ENCODE measurements at regions not wholly inside any gene's neighbourhood (a gene's known extent, or its start where the extent isn't known, plus 50 kb on each side); places are given as distances from the start of the nearest gene placed in this dataset.

DNA sequence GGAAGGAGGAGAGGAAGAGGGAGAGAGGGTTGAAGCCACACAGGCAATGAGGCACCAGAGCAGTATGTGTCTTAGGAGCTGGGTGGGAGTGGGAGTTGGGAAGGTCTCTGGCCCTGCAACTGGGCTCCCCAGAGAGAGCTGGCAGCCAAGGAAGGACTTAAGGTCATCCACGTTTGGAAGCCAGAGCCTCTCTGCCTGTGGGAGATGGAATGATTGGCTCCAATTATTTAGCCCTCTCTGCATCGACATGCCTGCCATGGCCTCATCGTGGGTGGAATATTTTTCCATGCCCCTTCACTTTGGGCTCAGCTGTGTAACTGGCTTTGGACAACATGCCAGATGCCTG is 478.5 kb downstream of the RPS24 start:
- TF ChIP-seq, protein P1, sequence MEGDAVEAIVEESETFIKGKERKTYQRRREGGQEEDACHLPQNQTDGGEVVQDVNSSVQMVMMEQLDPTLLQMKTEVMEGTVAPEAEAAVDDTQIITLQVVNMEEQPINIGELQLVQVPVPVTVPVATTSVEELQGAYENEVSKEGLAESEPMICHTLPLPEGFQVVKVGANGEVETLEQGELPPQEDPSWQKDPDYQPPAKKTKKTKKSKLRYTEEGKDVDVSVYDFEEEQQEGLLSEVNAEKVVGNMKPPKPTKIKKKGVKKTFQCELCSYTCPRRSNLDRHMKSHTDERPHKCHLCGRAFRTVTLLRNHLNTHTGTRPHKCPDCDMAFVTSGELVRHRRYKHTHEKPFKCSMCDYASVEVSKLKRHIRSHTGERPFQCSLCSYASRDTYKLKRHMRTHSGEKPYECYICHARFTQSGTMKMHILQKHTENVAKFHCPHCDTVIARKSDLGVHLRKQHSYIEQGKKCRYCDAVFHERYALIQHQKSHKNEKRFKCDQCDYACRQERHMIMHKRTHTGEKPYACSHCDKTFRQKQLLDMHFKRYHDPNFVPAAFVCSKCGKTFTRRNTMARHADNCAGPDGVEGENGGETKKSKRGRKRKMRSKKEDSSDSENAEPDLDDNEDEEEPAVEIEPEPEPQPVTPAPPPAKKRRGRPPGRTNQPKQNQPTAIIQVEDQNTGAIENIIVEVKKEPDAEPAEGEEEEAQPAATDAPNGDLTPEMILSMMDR (IDR thresholded peaks at IDR 0.05; ENCODE audit: unreplicated experiment), result no peak
- no peak for DNase-seq (ENCODE audit: low spot score)
- no peak overlapping the region for H3K27ac Mint-ChIP-seq (ENCODE audit: unreplicated experiment)
- H3K4me1 Mint-ChIP-seq (ENCODE audit: unreplicated experiment), result no peaks in the 10 kb centered on the region
- peaks cover 4% of the 10 kb centered on the region for H3K36me3 Mint-ChIP-seq (ENCODE audit: low read depth, unreplicated experiment)
- H3K27me3 Mint-ChIP-seq (ENCODE audit: unreplicated experiment), result peaks cover 6% of the 10 kb centered on the region
- H3K9me3 Mint-ChIP-seq (ENCODE audit: unreplicated experiment), result no peaks in the 10 kb centered on the region
- H3K4me3 Mint-ChIP-seq (ENCODE audit: unreplicated experiment), result no peak overlapping the region

DNA sequence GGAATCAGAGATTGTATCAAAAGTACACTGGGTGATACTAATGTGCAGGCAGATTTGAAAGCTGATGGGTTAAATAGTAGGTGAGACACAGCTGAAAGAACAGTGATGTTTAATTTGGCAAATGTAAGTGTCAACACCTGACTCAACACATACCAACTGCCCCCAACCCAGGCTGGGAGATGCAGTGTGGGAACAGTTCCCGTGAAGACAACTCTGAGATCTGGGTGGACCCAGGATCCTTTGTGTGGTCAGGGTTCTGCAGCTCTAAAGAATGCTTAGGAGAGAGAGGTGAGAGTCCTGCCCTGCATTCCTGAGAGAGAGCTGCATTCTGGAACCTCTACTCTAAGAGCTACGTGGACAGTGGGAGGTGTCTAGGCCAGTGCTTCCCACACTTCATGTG is 479.7 kb downstream of the RPS24 start:
- H3K36me3 Mint-ChIP-seq (ENCODE audit: low read depth, unreplicated experiment), result peaks cover 4% of the 10 kb centered on the region
- no peaks in the 10 kb centered on the region for H3K9me3 Mint-ChIP-seq (ENCODE audit: unreplicated experiment)
- TF ChIP-seq, protein P1 (IDR thresholded peaks at IDR 0.05; ENCODE audit: unreplicated experiment), result no peak
- H3K27me3 Mint-ChIP-seq (ENCODE audit: unreplicated experiment), result peaks cover 6% of the 10 kb centered on the region
- no peaks in the 10 kb centered on the region for H3K4me1 Mint-ChIP-seq (ENCODE audit: unreplicated experiment)
- H3K27ac Mint-ChIP-seq (ENCODE audit: unreplicated experiment), result no peak overlapping the region
- no peak for DNase-seq (ENCODE audit: low spot score)
- H3K4me3 Mint-ChIP-seq (ENCODE audit: unreplicated experiment), result no peak overlapping the region

DNA sequence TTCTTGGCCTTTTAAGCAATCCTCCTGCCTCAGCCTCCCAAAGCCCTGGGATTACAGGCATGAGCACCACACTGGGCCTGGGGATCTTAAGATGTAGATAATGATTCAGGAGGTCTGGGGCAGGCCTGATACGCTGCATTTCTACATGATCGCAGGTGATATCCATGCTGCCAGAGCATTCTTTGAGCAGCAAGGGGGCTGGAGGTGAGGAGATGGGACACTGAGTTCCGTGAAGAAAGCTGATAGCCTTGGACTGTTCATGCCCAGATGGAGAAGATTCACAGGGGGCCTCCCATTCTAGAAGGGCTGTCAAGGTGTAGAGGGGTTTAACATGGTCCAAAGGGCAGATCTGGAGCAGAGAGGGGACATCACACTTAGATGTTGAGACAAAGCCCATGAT is 480.3 kb downstream of the RPS24 start:
- DNase-seq (ENCODE audit: low spot score), result no peak
- no peak overlapping the region for H3K4me3 Mint-ChIP-seq (ENCODE audit: unreplicated experiment)
- H3K4me1 Mint-ChIP-seq (ENCODE audit: unreplicated experiment), result no peaks in the 10 kb centered on the region
- H3K36me3 Mint-ChIP-seq (ENCODE audit: low read depth, unreplicated experiment), result peaks cover 4% of the 10 kb centered on the region
- peaks cover 4% of the 10 kb centered on the region for H3K27me3 Mint-ChIP-seq (ENCODE audit: unreplicated experiment)
- TF ChIP-seq, protein P1 (IDR thresholded peaks at IDR 0.05; ENCODE audit: unreplicated experiment), result no peak
- H3K27ac Mint-ChIP-seq (ENCODE audit: unreplicated experiment), result no peak overlapping the region
- H3K9me3 Mint-ChIP-seq (ENCODE audit: unreplicated experiment), result no peaks in the 10 kb centered on the region

DNA sequence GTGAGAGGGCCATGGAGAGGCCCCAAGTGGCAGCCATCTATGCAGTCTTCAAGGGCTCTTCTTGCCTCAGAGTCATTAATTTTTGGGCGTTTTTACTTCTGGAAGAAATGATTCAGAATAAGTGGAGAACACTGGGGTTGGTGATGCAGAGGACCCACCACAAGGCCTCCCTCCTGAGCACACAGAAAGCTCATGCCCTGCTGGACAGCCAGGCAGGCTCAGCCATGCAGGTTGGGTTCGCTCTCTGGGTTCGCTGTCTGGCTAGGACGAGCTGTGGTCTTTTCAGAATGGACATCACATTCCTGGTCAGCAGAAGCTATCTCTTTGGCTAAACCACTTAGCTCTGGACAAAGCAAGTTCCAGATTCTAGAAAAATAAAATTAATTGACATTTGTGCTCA is 480.8 kb downstream of the RPS24 start:
- no peak overlapping the region for H3K27ac Mint-ChIP-seq (ENCODE audit: unreplicated experiment)
- H3K27me3 Mint-ChIP-seq (ENCODE audit: unreplicated experiment), result peaks cover 4% of the 10 kb centered on the region
- H3K9me3 Mint-ChIP-seq (ENCODE audit: unreplicated experiment), result no peaks in the 10 kb centered on the region
- H3K4me3 Mint-ChIP-seq (ENCODE audit: unreplicated experiment), result no peak overlapping the region
- DNase-seq (ENCODE audit: low spot score), result no peak
- H3K4me1 Mint-ChIP-seq (ENCODE audit: unreplicated experiment), result no peaks in the 10 kb centered on the region
- H3K36me3 Mint-ChIP-seq (ENCODE audit: low read depth, unreplicated experiment), result peaks cover 4% of the 10 kb centered on the region
- TF ChIP-seq, protein P1 (IDR thresholded peaks at IDR 0.05; ENCODE audit: unreplicated experiment), result no peak

DNA sequence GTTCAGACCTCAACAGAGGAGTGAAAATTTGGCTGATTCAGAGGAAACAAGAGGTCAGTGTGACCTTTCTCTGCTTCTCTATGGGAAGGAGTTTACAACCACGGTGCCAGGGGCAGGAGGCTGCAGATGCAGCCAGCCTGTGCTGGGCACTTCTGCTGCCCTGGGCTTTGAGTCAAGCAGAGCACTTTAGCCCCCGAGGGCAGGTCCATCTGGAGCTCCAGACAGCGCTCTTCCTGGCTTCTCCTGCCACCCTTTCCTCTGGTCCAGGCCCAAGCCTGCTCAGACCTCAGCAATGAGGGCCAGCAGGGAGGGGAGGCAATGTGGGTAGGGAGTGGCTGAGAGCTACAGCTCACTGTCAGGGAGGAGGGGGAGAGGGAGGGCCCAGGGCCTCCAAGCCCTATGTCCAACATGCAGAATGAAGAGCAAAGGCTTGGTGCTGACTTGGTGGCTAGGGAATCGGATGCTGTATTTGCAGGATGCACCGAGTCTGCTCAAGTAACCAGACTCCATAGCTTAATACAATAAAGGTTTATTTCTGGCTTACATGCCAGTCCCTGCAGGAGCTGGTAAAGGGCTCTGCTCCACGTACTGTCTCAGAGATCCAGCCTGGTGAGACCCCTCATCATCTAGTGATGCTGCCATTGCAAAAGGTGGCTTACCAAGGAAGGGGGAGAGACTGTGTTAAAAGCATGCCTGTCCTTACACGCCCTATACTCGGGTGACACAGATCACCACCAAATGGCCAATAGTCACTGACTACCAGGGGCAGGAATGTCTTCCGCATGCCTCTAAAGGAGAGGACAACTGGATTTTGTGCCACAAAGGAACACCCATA is 481.6 kb downstream of the RPS24 start:
- Mint-ChIP-seq H3K27me3 (ENCODE audit: unreplicated experiment) (peaks cover 4% of the 10 kb centered on the region), H3K9me3 (ENCODE audit: unreplicated experiment) (no peaks in the 10 kb centered on the region), H3K27ac (ENCODE audit: unreplicated experiment) (no peak overlapping the region), H3K36me3 (ENCODE audit: low read depth, unreplicated experiment) (peaks cover 2% of the 10 kb centered on the region), H3K4me1 (ENCODE audit: unreplicated experiment) (no peaks in the 10 kb centered on the region), H3K4me3 (ENCODE audit: unreplicated experiment) (no peak overlapping the region)
- TF ChIP-seq, protein P1 (IDR thresholded peaks at IDR 0.05; ENCODE audit: unreplicated experiment), result no peak
- DNase-seq (ENCODE audit: low spot score), result no peak
